ENCODE measurements at regions not wholly inside any gene's neighbourhood (a gene's known extent, or its start where the extent isn't known, plus 50 kb on each side); places are given as distances from the start of the nearest gene placed in this dataset.

DNA sequence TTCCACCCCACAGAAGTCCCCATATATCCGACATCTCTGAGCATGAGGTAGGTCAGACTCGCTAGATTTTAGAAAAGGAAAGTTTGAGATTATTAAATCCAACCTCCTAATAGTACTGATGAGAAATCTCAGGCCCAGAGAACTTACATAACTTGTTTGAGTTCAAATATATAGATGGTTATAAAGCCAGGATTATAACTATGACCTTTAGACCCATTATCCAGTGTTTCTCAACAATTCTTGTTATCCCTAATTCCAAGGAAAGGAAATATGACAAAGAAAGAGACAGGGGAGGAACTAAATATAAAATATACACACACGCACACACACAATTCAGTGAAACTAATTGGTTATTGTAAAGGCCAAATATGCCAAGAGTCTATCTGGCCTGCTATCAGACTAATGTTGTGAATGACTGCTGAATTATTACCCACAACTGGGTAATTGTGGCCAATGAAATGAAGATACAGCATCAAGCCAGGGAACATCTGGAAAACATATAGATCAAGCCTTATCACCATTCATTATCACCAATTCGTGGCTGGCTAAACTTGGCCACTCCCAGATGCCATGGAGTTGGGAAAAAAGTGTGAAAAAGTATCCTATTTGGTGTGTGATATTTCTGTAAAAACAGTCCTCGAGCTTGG, 248.4 kb downstream of the PRELID2 start:
- no peaks in the 10 kb centered on the region for H3K27me3 ChIP-seq (ENCODE audit: control insufficient read depth in 3 of 3, insufficient read depth in 3 of 3, low read length in 2 of 3)
- no peaks in the 10 kb centered on the region for H3K36me3 ChIP-seq (ENCODE audit: control insufficient read depth in 4 of 4, insufficient read depth in 4 of 4, low read length in 4 of 4)
- peaks cover 0 to 9% (median 0%) of the 10 kb centered on the region in 4 donors for H3K9me3 ChIP-seq (ENCODE audit: control insufficient read depth in 4 of 4, insufficient read depth in 3 of 4, low read length in 3 of 4)
- WGBS, 2 donors: 84 to 85% methylated on average over 5 of the region's 5 CpGs
- no peaks in the 10 kb centered on the region for H3K4me1 ChIP-seq (ENCODE audit: control insufficient read depth in 5 of 5, insufficient read depth in 5 of 5, low read length in 5 of 5)
- no peak for TF ChIP-seq CTCF (IDR thresholded peaks at IDR 0.05; ENCODE audit: control extremely low read depth, extremely low read depth)
- no peak overlapping the region for H3K9ac ChIP-seq (ENCODE audit: insufficient read depth in 1 of 2, low read length in 2 of 2)
- peak in 1 of 3 donors; percentile 1 for DNase-seq
- H3K4me3 ChIP-seq: no peak overlapping the region
- ATAC-seq (ENCODE audit: insufficient read depth, low FRiP score): no peak
- no peak overlapping the region for H3K27ac ChIP-seq (ENCODE audit: low read depth in 1 of 2, low read length in 1 of 2)

GRCh38 chr5:145585443-145586148, 249.5 kb downstream of the PRELID2 start:
- Histone ChIP-seq H3K9ac (ENCODE audit: insufficient read depth in 1 of 2, low read length in 2 of 2) (no peak overlapping the region), H3K27ac (ENCODE audit: low read depth in 1 of 2, low read length in 1 of 2) (no peak overlapping the region), H3K36me3 (ENCODE audit: control insufficient read depth in 4 of 4, insufficient read depth in 4 of 4, low read length in 4 of 4) (no peaks in the 10 kb centered on the region), H3K4me3 (no peak overlapping the region), H3K4me1 (ENCODE audit: control insufficient read depth in 5 of 5, insufficient read depth in 5 of 5, low read length in 5 of 5) (no peaks in the 10 kb centered on the region), H3K27me3 (ENCODE audit: control insufficient read depth in 3 of 3, insufficient read depth in 3 of 3, low read length in 2 of 3) (no peaks in the 10 kb centered on the region), H3K9me3 (ENCODE audit: control insufficient read depth in 4 of 4, insufficient read depth in 3 of 4, low read length in 3 of 4) (peaks cover 0 to 9% (median 0%) of the 10 kb centered on the region in 4 donors)
- WGBS, 2 donors: 70 to 85% methylated on average over 5 of the region's 5 CpGs
- DNase-seq (no peak), ATAC-seq (ENCODE audit: insufficient read depth, low FRiP score) (no peak)
- no peak for TF ChIP-seq CTCF (IDR thresholded peaks at IDR 0.05; ENCODE audit: control extremely low read depth, extremely low read depth)

DNA sequence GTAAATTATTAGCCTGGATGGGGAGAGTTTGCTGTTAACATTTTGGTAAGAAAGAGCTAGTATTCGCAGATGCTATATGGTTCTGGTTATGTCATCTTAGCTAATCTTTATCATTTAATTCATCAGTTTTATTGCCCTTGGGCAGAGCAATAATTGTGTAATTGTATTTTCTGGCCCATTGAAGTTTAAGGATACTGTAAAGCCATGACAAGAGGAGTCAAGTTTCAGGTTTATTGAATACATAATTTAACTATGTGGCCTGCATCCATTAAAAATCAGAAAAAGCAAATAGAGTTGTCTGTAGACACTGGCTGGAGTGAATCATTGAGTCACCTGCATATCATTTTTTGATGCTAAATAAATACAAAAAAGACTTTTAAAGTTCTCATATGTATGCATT, 255.8 kb downstream of the PRELID2 start:
- TF ChIP-seq CTCF (IDR thresholded peaks at IDR 0.05; ENCODE audit: control extremely low read depth, extremely low read depth): no peak
- H3K4me3 ChIP-seq: no peak overlapping the region
- no peaks in the 10 kb centered on the region for H3K27me3 ChIP-seq (ENCODE audit: control insufficient read depth in 3 of 3, insufficient read depth in 3 of 3, low read length in 2 of 3)
- 93% methylated on average over 1 of the region's 1 CpG for WGBS, 2 donors
- DNase-seq: no peak
- no peak for ATAC-seq (ENCODE audit: insufficient read depth, low FRiP score)
- H3K36me3 ChIP-seq (ENCODE audit: control insufficient read depth in 4 of 4, insufficient read depth in 4 of 4, low read length in 4 of 4): no peaks in the 10 kb centered on the region
- no peak overlapping the region for H3K27ac ChIP-seq (ENCODE audit: low read depth in 1 of 2, low read length in 1 of 2)
- no peak overlapping the region for H3K9ac ChIP-seq (ENCODE audit: insufficient read depth in 1 of 2, low read length in 2 of 2)
- no peaks in the 10 kb centered on the region for H3K4me1 ChIP-seq (ENCODE audit: control insufficient read depth in 5 of 5, insufficient read depth in 5 of 5, low read length in 5 of 5)
- H3K9me3 ChIP-seq (ENCODE audit: control insufficient read depth in 4 of 4, insufficient read depth in 3 of 4, low read length in 3 of 4): peaks cover 0 to 9% (median 1%) of the 10 kb centered on the region in 4 donors

Data from lung (tissue), 11 donors.